Astrocyte of the hippocampus (primary cell): ENCODE measurements at regions not wholly inside any gene's neighbourhood (a gene's known extent, or its start where the extent isn't known, plus 50 kb on each side); places are given as distances from the start of the nearest gene placed in this dataset.

Experiments used
- DNase-seq: peaks from one replicate; pipeline ENCODE4 v3.0.0; 2011; ENCODE audit warnings: low read depth, low spot score

GRCh38 chr11:92702037-92702804 is 267.2 kb upstream of the MTNR1B start:
- DNase-seq: peak; percentile 38

DNA sequence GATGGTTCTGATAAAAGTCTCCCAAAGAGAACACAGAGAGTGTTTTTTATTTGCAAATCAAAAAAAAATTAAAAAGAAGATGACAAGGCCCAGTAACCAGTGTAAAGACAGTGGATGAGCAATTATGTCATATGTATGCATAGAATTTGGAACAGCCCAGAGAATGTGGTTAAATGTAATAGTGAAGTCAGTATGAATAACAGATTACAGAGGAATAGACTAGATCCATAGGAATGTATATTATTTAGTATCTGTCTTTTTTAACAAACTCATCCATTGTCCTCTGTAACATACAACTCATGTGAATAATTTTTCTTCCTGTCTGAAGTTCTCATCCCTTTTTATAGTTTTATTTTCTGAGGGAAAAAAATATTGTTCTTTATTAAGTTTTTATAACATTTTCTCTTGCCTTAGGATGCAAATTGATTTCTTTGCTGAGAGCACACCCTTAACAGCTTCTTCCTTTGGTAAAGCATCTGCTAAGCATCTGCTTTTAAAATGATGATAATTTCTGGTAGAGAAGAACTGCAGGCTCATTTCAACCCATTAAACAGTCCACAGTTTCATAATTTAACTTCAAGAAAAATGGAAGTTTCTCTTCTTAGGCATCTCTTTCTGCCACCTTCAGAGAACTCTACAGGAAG is 266.5 kb upstream of the MTNR1B start:
- DNase-seq: no peak

DNA sequence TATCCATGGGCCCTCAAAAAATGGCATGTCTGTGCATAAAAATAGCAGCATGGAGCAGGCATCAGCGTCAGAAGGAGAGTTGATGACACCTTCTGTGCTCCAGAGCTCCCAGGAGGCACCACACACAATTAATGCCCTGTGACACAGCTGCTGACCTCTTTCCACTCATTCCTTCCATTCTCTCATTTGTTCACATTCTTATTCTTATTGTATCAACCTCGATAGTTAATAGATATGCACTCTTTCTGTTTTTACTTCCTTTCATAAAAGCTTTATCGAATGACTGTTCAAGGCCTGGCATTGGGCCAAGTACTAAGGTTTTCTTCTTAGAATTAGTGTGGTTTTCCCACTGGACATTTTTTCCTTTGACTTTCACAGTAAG is 266.0 kb upstream of the MTNR1B start:
- peak; percentile 73 for DNase-seq

- DNase-seq: peak; percentile 25
These were observed 262.3 kb upstream of the MTNR1B start for GRCh38 chr11:92707173-92707619.

DNA sequence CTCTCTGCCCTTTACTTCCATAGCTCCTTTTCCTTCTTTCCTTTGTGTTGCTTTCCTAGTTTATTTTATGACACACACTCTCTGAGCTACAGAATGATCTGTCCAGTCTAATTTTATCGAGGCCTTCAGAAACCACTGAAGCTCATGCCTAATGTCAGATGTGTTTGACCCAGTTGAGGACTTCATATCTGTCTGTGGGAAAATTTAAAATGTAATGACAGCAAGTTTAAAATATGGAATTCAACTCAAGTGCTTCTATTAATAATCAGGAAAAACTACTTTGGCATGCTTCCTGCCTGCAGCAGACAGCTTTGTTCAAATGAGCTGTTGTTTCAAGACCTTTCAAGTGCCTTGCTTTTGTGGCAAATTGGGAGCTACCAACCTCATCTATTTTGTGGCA is 261.8 kb upstream of the MTNR1B start:
- DNase-seq: peak; percentile 66

DNA sequence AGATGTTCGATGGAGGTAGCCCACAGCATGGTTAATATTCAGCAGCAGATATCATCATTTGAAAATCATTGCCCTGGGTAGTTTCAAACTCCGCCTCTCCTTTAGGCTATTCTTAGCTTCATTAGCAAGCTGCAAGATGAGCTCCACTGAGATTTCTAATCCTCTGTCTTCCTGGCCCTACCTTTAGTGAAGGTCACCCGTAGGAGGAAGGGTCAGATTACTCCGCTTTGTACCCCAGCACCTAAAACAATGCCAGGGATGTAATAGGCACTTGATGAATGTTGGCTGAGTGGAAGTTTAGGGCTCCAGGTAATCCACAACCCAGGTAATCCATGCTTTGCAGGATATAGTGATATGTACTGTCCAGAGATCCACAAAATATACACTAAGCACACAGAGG is 260.1 kb upstream of the MTNR1B start:
- no peak for DNase-seq

DNA sequence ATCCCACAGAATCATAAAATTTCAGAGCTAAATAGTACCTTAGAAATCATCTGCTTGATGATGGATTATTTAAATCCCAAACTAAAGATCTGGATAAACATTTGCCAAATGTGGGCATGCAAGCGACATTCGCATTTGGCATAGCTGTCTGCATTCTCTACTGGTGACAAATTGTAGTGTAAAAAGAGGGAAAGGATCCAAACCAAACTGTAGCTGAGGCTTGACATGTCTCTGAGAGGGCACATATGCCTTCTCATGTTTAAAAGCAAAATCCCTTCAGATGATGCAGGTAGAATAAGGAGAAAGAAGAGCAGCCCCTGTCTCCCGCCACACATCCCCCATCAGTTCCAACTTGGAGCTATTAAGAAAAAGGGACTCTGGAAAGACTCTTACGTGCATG is 257.5 kb upstream of the MTNR1B start:
- peak; percentile 70 for DNase-seq

DNA sequence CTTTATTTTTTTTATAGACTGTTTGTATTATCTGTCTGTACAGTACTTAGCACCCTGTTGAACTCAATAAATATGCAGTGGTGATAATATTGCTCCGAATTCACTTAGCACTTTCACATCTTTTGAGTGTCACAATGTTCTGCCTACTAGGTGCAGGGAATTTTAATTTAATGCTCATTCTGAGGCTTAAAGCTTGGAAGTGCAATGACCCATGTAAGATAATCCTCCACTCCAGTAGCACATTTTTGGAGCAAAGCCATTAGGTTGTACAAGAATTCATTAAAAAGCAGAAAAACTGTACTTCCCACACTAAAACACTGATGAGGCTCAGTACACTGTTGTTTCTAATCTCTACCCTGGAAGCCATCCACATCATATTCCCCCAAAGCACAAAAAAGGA is 255.3 kb upstream of the MTNR1B start:
- peak; percentile 55 for DNase-seq

GRCh38 chr11:92717240-92717639 is 252.2 kb upstream of the MTNR1B start:
- no peak for DNase-seq

DNA sequence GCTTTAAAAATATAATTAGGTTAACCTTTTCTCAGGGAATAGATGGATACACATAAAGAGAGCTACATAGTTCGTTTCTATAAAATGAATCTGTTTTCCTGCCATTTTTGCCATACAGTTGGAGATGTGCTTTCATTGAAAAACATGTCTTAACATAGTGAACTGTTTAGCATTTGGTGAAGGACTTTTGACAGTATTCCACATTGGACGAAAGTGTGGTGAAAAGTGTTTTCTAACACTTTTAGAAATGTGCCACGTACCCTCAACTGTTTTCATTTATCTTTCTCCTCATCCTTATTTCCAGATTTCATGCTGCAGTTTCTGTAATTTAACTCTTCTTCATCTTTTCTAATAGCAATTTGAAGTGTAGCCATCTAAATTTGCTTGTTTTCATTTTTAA is 249.1 kb upstream of the MTNR1B start:
- no peak for DNase-seq

DNA sequence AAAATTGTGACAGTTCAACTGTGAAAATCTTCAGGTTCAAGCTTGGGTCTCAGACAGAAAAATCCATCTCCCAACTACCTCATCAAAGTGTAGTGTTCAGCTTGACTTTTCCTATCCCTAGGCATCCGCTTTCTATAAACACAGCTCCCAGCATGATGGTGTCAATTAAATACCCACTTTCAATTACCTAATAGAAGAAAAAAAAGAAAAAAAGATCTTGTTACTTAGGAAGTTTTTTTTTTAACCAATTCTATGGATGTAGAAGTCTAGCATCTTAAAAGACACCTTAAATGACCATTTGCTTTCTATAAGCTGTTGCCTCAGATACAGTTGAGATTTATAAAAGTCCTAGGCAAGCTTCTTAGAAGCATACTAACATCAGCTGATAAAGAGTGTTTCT is 244.1 kb upstream of the MTNR1B start:
- DNase-seq: no peak

DNA sequence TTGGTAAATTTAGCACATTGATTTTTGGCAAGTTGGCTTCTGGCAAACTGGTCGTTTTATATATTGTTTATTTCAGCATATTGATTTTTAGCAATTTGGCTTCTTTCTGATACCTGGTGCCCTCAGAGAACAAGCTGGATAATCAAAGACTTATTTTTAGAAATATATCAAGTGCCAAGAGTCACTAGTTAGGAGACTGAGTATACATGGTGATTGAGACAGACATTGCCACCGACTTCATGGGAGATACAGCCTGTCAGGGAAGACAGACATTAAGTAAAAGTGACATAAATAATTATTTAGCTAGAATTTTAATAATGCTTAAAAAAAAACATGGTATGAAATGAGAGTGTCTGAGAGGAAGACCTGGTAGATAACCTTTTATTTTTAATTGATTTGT is 242.3 kb upstream of the MTNR1B start:
- no peak for DNase-seq

- no peak for DNase-seq
These were observed 241.7 kb upstream of the MTNR1B start for GRCh38 chr11:92727769-92728168.

- DNase-seq: no peak
These were observed 240.8 kb upstream of the MTNR1B start for GRCh38 chr11:92728628-92729027.

GRCh38 chr11:92735039-92735438 is 234.4 kb upstream of the MTNR1B start:
- DNase-seq: peak; percentile 21

GRCh38 chr11:92738276-92738675 is 231.2 kb upstream of the MTNR1B start:
- DNase-seq: no peak

DNA sequence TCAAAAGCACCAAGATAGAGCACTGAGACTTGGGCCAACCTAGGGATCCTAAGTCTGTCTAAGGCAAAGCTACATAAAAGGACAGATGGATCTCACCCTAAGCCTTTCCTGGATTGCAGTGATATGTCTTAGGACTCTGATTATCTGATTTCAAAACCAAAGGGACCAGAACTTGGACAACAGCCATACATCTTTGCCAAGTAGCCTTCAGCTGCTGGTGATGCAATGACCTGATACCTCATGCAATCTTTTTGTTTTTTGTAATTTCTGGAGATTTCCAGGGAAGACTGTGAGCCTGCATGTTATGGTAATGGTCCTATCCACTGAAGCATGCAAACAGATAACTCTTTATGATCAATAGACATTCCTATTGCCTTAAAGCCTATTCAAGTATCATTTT is 230.4 kb upstream of the MTNR1B start:
- peak; percentile 52 for DNase-seq

DNA sequence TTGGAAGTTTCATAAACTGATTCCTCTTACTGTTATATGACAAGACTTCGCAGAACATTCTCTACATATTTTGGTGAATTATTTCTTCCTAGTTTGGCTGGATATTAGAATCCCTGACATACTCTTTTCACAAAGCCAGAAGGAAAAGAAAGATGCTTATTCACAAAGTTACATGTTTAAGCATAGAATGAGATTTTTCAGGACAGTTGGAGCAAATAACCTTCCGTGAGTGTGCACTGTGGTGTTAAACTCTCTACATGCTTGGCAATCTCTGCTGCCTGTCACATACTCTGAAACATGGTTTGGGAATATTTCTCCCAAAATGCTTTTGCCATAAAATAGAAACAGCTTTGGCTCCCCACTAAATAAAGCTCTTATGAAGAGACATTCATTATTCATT is 230.0 kb upstream of the MTNR1B start:
- no peak for DNase-seq

- no peak for DNase-seq
These were observed 229.2 kb upstream of the MTNR1B start for GRCh38 chr11:92740276-92740675.

DNA sequence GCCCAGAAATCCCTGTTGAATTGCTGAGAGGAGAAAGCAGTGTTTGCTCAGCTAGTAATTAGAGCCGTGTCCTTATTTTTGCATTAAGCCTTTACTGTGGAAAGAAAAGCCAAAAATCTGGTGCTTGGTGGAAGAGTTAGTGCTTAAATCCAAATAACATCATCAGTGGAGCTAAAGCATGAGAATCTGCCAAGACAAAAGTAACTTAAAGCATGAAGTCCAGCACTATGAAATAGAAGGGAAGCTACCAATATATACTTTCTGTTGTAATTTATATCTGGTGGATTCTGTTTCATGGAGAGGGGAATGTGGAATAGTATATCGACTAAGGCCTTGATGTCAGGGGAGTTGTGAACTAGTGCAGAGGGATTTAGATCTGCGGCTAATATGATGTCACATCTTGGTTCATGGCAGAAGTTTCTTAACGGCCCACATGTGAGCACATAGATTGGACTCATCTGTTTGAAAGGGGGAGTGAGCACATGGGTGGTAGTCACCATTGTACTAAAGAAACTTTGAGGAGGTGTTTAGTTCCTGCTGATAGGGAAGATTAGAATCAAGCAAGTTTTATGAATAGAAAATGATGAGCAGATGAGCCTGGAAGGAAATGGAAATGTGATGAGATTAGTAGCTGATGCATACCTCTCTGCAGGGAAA is 224.4 kb upstream of the MTNR1B start:
- DNase-seq: no peak

GRCh38 chr11:92750794-92751193 is 218.7 kb upstream of the MTNR1B start:
- DNase-seq: no peak

DNA sequence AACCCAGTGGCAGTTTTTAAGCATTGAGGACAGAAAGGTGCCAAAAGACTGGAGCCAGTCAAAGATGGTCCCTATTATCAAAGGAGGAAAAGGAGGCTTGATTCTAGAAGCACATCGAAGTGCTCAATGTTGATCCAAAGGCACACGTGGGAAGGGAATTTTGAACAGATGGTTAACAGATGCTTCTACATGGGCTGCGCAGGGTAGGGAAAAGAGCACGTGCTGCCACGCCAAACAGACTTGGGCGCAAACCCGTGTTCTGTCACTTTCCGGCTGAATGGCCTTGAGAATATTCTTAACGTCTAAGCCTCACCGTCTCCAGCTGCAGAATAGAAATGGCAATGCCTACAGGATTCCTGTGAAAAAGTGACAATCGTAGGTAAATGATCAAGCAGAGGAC is 217.9 kb upstream of the MTNR1B start:
- no peak for DNase-seq

DNA sequence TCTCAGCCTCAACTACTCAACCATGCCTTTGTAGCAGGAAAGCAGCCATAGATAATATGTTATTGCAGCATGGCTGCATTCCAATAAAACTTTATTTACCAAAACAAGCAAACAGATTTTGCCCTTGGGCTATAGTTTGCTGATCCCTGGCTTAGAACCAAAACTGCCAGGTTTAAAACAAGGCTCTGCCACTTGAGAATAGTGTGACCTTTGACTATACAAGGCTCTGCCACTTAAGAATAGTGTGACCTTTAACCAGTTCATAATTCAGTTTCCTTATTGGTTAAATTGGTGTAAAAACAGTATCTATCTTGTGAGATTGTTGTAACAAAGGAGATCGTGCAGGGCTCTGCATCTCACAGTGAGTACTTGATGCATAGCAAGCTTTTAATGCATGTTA is 217.3 kb upstream of the MTNR1B start:
- no peak for DNase-seq
